Hepatocyte (in vitro differentiated cells): ENCODE measurements at regions not wholly inside any gene's neighbourhood (a gene's known extent, or its start where the extent isn't known, plus 50 kb on each side); places are given as distances from the start of the nearest gene placed in this dataset.

Experiments used
- CTCF ChIP-seq: fragments of 200-600 bp; sonication (generic); IDR thresholded peaks from 2 replicates; pipeline ENCODE4 v1.5.1; 2016; ENCODE audit warnings: antibody characterized with exemption, mild to moderate bottlenecking; ENCODE audit not compliant: poor library complexity
- EZH2phosphoT487 ChIP-seq: fragments of 200-600 bp; sonication (generic); IDR thresholded peaks from one replicate; pipeline ENCODE4 v1.6.1; 2018; ENCODE audit warnings: antibody characterized with exemption, mild to moderate bottlenecking, low read depth, moderate library complexity; ENCODE audit not compliant: unreplicated experiment, severe bottlenecking

- no peak for TF ChIP-seq CTCF
- no peak for TF ChIP-seq EZH2phosphoT487
These were observed 481.2 kb upstream of the NR5A2 start for GRCh38 chr1:199546323-199546722.
